ENCODE measurements at regions not wholly inside any gene's neighbourhood (a gene's known extent, or its start where the extent isn't known, plus 50 kb on each side); places are given as distances from the start of the nearest gene placed in this dataset.

GRCh38 chr10:91007655-91008054, 86.8 kb upstream of the ANKRD1 start:
- H3K4me3 ChIP-seq (ENCODE audit: insufficient read depth, low read length), result no peak overlapping the region
- no peak for TF ChIP-seq CTCF (IDR thresholded peaks at IDR 0.05; ENCODE audit: extremely low read depth, low read depth, low read length)
- no peak overlapping the region for H3K4me2 ChIP-seq (ENCODE audit: insufficient read depth, low read length)
- no peaks in the 10 kb centered on the region for H3K27me3 ChIP-seq (ENCODE audit: insufficient read depth, low read length)
- no peaks in the 10 kb centered on the region for H4K20me1 ChIP-seq (ENCODE audit: insufficient read depth, low read length)
- no peak overlapping the region for H3K27ac ChIP-seq (ENCODE audit: low read depth, low read length)
- DNase-seq (ENCODE audit: insufficient read length, low spot score, missing footprints), result no peak
- no peak overlapping the region for H2AFZ ChIP-seq (ENCODE audit: low read length)
- no peaks in the 10 kb centered on the region for H3K79me2 ChIP-seq (ENCODE audit: insufficient read depth, low read length)
- H3K4me1 ChIP-seq (ENCODE audit: insufficient read depth, low read length), result peaks cover 9% of the 10 kb centered on the region
- no peaks in the 10 kb centered on the region for H3K9me3 ChIP-seq (ENCODE audit: low read depth, low read length)
- no peaks in the 10 kb centered on the region for H3K36me3 ChIP-seq (ENCODE audit: insufficient read depth, low read length)

GRCh38 chr10:91009121-91009520, 88.2 kb upstream of the ANKRD1 start:
- Histone ChIP-seq H3K9me3 (ENCODE audit: low read depth, low read length) (no peaks in the 10 kb centered on the region), H3K36me3 (ENCODE audit: insufficient read depth, low read length) (no peaks in the 10 kb centered on the region), H3K79me2 (ENCODE audit: insufficient read depth, low read length) (no peaks in the 10 kb centered on the region), H2AFZ (ENCODE audit: low read length) (no peak overlapping the region), H3K4me1 (ENCODE audit: insufficient read depth, low read length) (peaks cover 9% of the 10 kb centered on the region), H3K4me2 (ENCODE audit: insufficient read depth, low read length) (no peak overlapping the region), H3K27me3 (ENCODE audit: insufficient read depth, low read length) (no peaks in the 10 kb centered on the region), H3K27ac (ENCODE audit: low read depth, low read length) (no peak overlapping the region), H3K4me3 (ENCODE audit: insufficient read depth, low read length) (no peak overlapping the region), H4K20me1 (ENCODE audit: insufficient read depth, low read length) (no peaks in the 10 kb centered on the region)
- TF ChIP-seq CTCF (IDR thresholded peaks at IDR 0.05; ENCODE audit: extremely low read depth, low read depth, low read length), result no peak
- no peak for DNase-seq (ENCODE audit: insufficient read length, low spot score, missing footprints)

GRCh38 chr10:91010952-91011351, 90.1 kb upstream of the ANKRD1 start:
- H2AFZ ChIP-seq (ENCODE audit: low read length), result no peak overlapping the region

GRCh38 chr10:91012502-91012901, 91.6 kb upstream of the ANKRD1 start:
- H3K4me3 ChIP-seq (ENCODE audit: insufficient read depth, low read length), result no peak overlapping the region
- H3K27ac ChIP-seq (ENCODE audit: low read depth, low read length), result no peak overlapping the region
- H4K20me1 ChIP-seq (ENCODE audit: insufficient read depth, low read length), result no peaks in the 10 kb centered on the region
- H3K27me3 ChIP-seq (ENCODE audit: insufficient read depth, low read length), result no peaks in the 10 kb centered on the region
- H3K79me2 ChIP-seq (ENCODE audit: insufficient read depth, low read length), result no peaks in the 10 kb centered on the region
- no peaks in the 10 kb centered on the region for H3K36me3 ChIP-seq (ENCODE audit: insufficient read depth, low read length)
- H3K4me1 ChIP-seq (ENCODE audit: insufficient read depth, low read length), result peaks cover 3% of the 10 kb centered on the region
- no peak overlapping the region for H3K4me2 ChIP-seq (ENCODE audit: insufficient read depth, low read length)
- TF ChIP-seq CTCF (IDR thresholded peaks at IDR 0.05; ENCODE audit: extremely low read depth, low read depth, low read length), result no peak
- DNase-seq (ENCODE audit: insufficient read length, low spot score, missing footprints), result no peak
- peak overlapping the region; percentile 54 for H2AFZ ChIP-seq (ENCODE audit: low read length)
- no peaks in the 10 kb centered on the region for H3K9me3 ChIP-seq (ENCODE audit: low read depth, low read length)

More at GRCh38 chr10:91010952-91011351, 90.1 kb upstream of the ANKRD1 start:
- H3K36me3 ChIP-seq (ENCODE audit: insufficient read depth, low read length), result no peaks in the 10 kb centered on the region
- no peaks in the 10 kb centered on the region for H3K9me3 ChIP-seq (ENCODE audit: low read depth, low read length)
- H3K4me3 ChIP-seq (ENCODE audit: insufficient read depth, low read length), result no peak overlapping the region
- no peak overlapping the region for H3K27ac ChIP-seq (ENCODE audit: low read depth, low read length)
- no peak overlapping the region for H3K4me2 ChIP-seq (ENCODE audit: insufficient read depth, low read length)
- no peak for TF ChIP-seq CTCF (IDR thresholded peaks at IDR 0.05; ENCODE audit: extremely low read depth, low read depth, low read length)
- DNase-seq (ENCODE audit: insufficient read length, low spot score, missing footprints), result no peak
- H3K79me2 ChIP-seq (ENCODE audit: insufficient read depth, low read length), result no peaks in the 10 kb centered on the region
- H3K27me3 ChIP-seq (ENCODE audit: insufficient read depth, low read length), result no peaks in the 10 kb centered on the region
- no peaks in the 10 kb centered on the region for H4K20me1 ChIP-seq (ENCODE audit: insufficient read depth, low read length)
- peaks cover 9% of the 10 kb centered on the region for H3K4me1 ChIP-seq (ENCODE audit: insufficient read depth, low read length)

Measured in osteoblast (primary cell).